ENCODE measurements at regions not wholly inside any gene's neighbourhood (a gene's known extent, or its start where the extent isn't known, plus 50 kb on each side); places are given as distances from the start of the nearest gene placed in this dataset.
"Not testable (repeated sequence)": the region's sequence is repeated elsewhere in the genome, so short reads cannot be mapped to it uniquely, and the experiment has no call there.

GRCh38 chr4:137866671-137867070, 334.4 kb upstream of the PCDH18 start:
- Histone ChIP-seq H3K4me3 (ENCODE audit: severe bottlenecking) (no peak overlapping the region), H3K9me3 (ENCODE audit: severe bottlenecking) (no peaks in the 10 kb centered on the region), H3K36me3 (ENCODE audit: low read depth) (no peaks in the 10 kb centered on the region), H3K27ac (ENCODE audit: poor library complexity, severe bottlenecking) (no peak overlapping the region), H3K27me3 (ENCODE audit: insufficient read depth, poor library complexity, severe bottlenecking) (no peaks in the 10 kb centered on the region), H3K4me1 (ENCODE audit: insufficient read depth, poor library complexity, severe bottlenecking) (no peaks in the 10 kb centered on the region)
- ATAC-seq (ENCODE audit: low read depth) (no peak), DNase-seq (ENCODE audit: low spot score) (no peak)
- no peak for TF ChIP-seq CTCF (IDR thresholded peaks at IDR 0.05; ENCODE audit: poor library complexity, severe bottlenecking)

GRCh38 chr4:137861682-137862081, 329.4 kb upstream of the PCDH18 start:
- ATAC-seq (ENCODE audit: low read depth) (no peak), DNase-seq (ENCODE audit: low spot score) (no peak)
- no peaks in the 10 kb centered on the region for H3K27me3 ChIP-seq (ENCODE audit: insufficient read depth, poor library complexity, severe bottlenecking)
- H3K4me1 ChIP-seq (ENCODE audit: insufficient read depth, poor library complexity, severe bottlenecking), result no peaks in the 10 kb centered on the region
- TF ChIP-seq CTCF (IDR thresholded peaks at IDR 0.05; ENCODE audit: poor library complexity, severe bottlenecking), result peak; percentile 77
- H3K27ac ChIP-seq (ENCODE audit: poor library complexity, severe bottlenecking), result no peak overlapping the region
- no peak overlapping the region for H3K4me3 ChIP-seq (ENCODE audit: severe bottlenecking)
- H3K36me3 ChIP-seq (ENCODE audit: low read depth), result no peaks in the 10 kb centered on the region
- H3K9me3 ChIP-seq (ENCODE audit: severe bottlenecking), result no peaks in the 10 kb centered on the region

- Histone ChIP-seq H3K4me1 (ENCODE audit: insufficient read depth, poor library complexity, severe bottlenecking) (no peaks in the 10 kb centered on the region), H3K36me3 (ENCODE audit: low read depth) (no peaks in the 10 kb centered on the region), H3K4me3 (ENCODE audit: severe bottlenecking) (no peak overlapping the region), H3K27ac (ENCODE audit: poor library complexity, severe bottlenecking) (no peak overlapping the region), H3K27me3 (ENCODE audit: insufficient read depth, poor library complexity, severe bottlenecking) (no peaks in the 10 kb centered on the region), H3K9me3 (ENCODE audit: severe bottlenecking) (peaks cover 9% of the 10 kb centered on the region)
- ATAC-seq (ENCODE audit: low read depth) (no peak), DNase-seq (ENCODE audit: low spot score) (no peak)
- no peak for TF ChIP-seq CTCF (IDR thresholded peaks at IDR 0.05; ENCODE audit: poor library complexity, severe bottlenecking)
Observed at GRCh38 chr4:137853424-137853823, 321.1 kb upstream of the PCDH18 start.

- H3K36me3 ChIP-seq (ENCODE audit: low read depth), result no peaks in the 10 kb centered on the region
- DNase-seq (ENCODE audit: low spot score), result no peak
- H3K4me1 ChIP-seq (ENCODE audit: insufficient read depth, poor library complexity, severe bottlenecking), result no peaks in the 10 kb centered on the region
- TF ChIP-seq CTCF (IDR thresholded peaks at IDR 0.05; ENCODE audit: poor library complexity, severe bottlenecking), result no peak
- no peak overlapping the region for H3K4me3 ChIP-seq (ENCODE audit: severe bottlenecking)
- H3K9me3 ChIP-seq (ENCODE audit: severe bottlenecking), result peaks cover 9% of the 10 kb centered on the region
- no peak overlapping the region for H3K27ac ChIP-seq (ENCODE audit: poor library complexity, severe bottlenecking)
- no peak for ATAC-seq (ENCODE audit: low read depth)
- H3K27me3 ChIP-seq (ENCODE audit: insufficient read depth, poor library complexity, severe bottlenecking), result no peaks in the 10 kb centered on the region
Observed at GRCh38 chr4:137852326-137852725, 320.0 kb upstream of the PCDH18 start.

GRCh38 chr4:137851435-137851834, 319.1 kb upstream of the PCDH18 start:
- no peaks in the 10 kb centered on the region for H3K27me3 ChIP-seq (ENCODE audit: insufficient read depth, poor library complexity, severe bottlenecking)
- H3K9me3 ChIP-seq (ENCODE audit: severe bottlenecking), result peaks cover 9% of the 10 kb centered on the region
- no peak for ATAC-seq (ENCODE audit: low read depth)
- DNase-seq (ENCODE audit: low spot score), result no peak
- TF ChIP-seq CTCF (IDR thresholded peaks at IDR 0.05; ENCODE audit: poor library complexity, severe bottlenecking), result no peak
- H3K36me3 ChIP-seq (ENCODE audit: low read depth), result no peaks in the 10 kb centered on the region
- no peak overlapping the region for H3K27ac ChIP-seq (ENCODE audit: poor library complexity, severe bottlenecking)
- H3K4me3 ChIP-seq (ENCODE audit: severe bottlenecking), result no peak overlapping the region
- no peaks in the 10 kb centered on the region for H3K4me1 ChIP-seq (ENCODE audit: insufficient read depth, poor library complexity, severe bottlenecking)

- not testable (repeated sequence) for ATAC-seq (ENCODE audit: low read depth); DNase-seq (ENCODE audit: low spot score); H3K27me3 ChIP-seq (ENCODE audit: insufficient read depth, poor library complexity, severe bottlenecking); H3K36me3 ChIP-seq (ENCODE audit: low read depth); H3K27ac ChIP-seq (ENCODE audit: poor library complexity, severe bottlenecking); H3K4me3 ChIP-seq (ENCODE audit: severe bottlenecking); H3K9me3 ChIP-seq (ENCODE audit: severe bottlenecking); H3K4me1 ChIP-seq (ENCODE audit: insufficient read depth, poor library complexity, severe bottlenecking)
Observed at GRCh38 chr4:137827945-137828344, 295.7 kb upstream of the PCDH18 start.

All from RWPE2 (cell line).